ENCODE measurements at regions not wholly inside any gene's neighbourhood (a gene's known extent, or its start where the extent isn't known, plus 50 kb on each side); places are given as distances from the start of the nearest gene placed in this dataset.

DNA sequence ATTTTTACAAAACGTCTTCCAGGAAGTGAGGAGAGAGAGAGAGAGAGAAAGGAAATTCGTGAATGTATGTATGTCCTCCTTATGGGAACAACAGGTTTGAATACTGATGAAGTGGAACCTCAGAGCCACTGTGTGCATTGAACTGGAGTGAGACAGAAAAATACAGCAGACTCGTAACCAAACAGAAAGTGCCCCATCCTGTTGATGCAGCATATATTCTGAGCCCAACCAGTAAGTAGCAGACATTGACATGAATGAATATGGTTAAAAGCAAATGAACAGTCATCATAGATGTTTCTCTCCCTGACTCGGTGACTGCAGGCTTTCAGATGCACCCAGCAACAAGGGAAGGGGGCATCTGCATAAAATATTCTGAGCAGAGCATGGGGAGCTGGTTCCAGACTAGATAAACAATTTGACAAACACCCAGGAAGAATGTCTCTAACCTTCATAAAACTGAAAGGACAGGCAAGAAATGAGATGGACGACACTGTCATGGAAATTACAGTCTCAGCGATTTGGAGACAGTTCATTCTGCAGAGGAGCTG, 471.0 kb upstream of the PBX1 start:
- H3K27ac ChIP-seq, result no peak overlapping the region
- no peaks in the 10 kb centered on the region for H3K9me3 ChIP-seq
- H3K36me3 ChIP-seq, result no peaks in the 10 kb centered on the region
- no peaks in the 10 kb centered on the region for H3K4me1 ChIP-seq
- intact Hi-C loops (cut with DNase I; ENCODE audit: low total_unique reads), result no loop called here
- no peaks in the 10 kb centered on the region for H3K27me3 ChIP-seq
- no peak overlapping the region for H3K4me3 ChIP-seq
- TF ChIP-seq POLR2A (IDR thresholded peaks at IDR 0.05), result no peak
- TF ChIP-seq, protein P1, sequence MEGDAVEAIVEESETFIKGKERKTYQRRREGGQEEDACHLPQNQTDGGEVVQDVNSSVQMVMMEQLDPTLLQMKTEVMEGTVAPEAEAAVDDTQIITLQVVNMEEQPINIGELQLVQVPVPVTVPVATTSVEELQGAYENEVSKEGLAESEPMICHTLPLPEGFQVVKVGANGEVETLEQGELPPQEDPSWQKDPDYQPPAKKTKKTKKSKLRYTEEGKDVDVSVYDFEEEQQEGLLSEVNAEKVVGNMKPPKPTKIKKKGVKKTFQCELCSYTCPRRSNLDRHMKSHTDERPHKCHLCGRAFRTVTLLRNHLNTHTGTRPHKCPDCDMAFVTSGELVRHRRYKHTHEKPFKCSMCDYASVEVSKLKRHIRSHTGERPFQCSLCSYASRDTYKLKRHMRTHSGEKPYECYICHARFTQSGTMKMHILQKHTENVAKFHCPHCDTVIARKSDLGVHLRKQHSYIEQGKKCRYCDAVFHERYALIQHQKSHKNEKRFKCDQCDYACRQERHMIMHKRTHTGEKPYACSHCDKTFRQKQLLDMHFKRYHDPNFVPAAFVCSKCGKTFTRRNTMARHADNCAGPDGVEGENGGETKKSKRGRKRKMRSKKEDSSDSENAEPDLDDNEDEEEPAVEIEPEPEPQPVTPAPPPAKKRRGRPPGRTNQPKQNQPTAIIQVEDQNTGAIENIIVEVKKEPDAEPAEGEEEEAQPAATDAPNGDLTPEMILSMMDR (IDR thresholded peaks at IDR 0.05), result no peak
- DNase-seq, result no peak

DNA sequence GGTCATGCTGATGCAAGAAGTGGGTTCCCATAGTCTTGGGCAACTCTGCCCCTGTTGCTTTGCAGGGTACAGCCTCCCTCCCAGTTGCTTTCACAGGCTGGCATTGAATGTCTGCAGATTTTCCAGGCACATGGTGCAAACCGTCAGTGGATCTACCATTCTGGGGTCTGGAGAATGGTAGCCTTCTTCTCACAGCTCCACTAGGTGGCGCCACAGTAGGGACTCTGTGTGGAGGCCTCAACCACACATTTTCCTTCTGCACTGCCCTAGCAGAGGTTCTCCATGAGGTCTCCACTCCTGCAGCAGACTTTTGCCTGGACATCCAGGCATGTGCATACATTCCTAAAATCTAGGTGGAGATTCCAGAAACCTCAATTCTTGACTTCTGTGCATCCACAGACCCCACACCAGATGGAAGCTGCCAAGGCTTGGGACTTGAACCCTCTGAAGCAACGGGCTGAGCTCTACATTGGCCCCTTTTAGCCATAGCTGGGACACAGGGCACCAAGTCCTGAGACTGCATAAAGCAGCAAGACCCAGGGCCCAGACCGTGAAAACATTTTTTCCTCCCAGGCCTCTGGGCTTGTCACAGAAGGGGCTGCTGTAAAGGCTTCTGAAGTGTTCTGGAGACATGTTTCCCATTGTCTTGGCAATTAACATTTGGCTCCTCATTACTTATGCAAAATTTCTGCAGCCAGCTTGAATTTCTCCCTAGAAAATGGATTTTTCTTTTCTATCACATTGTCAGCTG, 466.2 kb upstream of the PBX1 start:
- DNase-seq, result no peak
- Histone ChIP-seq H3K4me1 (no peaks in the 10 kb centered on the region), H3K9me3 (no peaks in the 10 kb centered on the region), H3K27me3 (no peaks in the 10 kb centered on the region), H3K4me3 (no peak overlapping the region), H3K36me3 (no peaks in the 10 kb centered on the region), H3K27ac (no peak overlapping the region)
- TF ChIP-seq, protein P1 (IDR thresholded peaks at IDR 0.05), result no peak
- TF ChIP-seq POLR2A (IDR thresholded peaks at IDR 0.05), result no peak
- intact Hi-C loops (cut with DNase I; ENCODE audit: low total_unique reads), result no loop called here

DNA sequence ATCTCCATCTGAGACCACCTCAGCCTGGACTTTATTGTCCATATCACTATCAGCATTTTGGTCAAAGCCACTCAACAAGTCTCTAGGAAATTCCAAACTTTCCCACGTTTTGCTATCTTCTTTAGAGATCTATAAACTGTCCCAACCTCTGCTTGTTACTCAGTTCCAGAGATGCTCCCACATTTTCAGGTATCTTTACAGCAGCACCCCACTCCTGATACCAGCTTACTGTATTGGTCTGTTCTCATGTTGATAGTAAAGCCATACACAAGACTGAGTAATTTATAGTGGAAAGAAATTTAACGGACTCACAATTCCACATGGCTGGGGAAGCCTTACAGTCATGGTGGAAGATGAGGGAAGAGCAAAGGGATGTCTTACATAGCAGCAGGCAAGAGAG, 465.4 kb upstream of the PBX1 start:
- no peak for DNase-seq
- Histone ChIP-seq H3K27me3 (no peaks in the 10 kb centered on the region), H3K4me3 (no peak overlapping the region), H3K9me3 (no peaks in the 10 kb centered on the region), H3K27ac (no peak overlapping the region), H3K36me3 (no peaks in the 10 kb centered on the region), H3K4me1 (no peaks in the 10 kb centered on the region)
- TF ChIP-seq, protein P1 (IDR thresholded peaks at IDR 0.05), result no peak
- TF ChIP-seq POLR2A (IDR thresholded peaks at IDR 0.05), result no peak
- intact Hi-C loops (cut with DNase I; ENCODE audit: low total_unique reads), result no loop called here

DNA sequence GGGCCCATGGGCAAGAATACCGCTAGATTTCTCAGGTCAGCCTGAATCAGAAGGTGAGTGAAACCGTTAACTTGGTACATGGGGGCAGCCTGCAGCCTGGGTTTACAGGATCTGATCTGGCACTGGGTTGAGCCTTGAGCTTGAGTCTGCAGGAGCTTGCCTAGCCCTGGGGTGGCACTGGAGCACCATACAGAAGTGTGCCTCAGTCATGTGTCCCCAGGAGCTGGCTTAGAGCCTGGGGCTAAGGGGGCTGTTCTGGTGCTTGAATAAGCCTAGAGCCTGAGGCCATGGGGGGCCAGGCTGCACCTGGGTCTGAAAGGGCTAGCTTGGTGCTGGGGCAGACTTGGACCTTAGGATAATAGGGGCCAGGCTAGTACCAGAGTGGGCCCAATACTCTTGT, 457.2 kb upstream of the PBX1 start:
- TF ChIP-seq, protein P1 (IDR thresholded peaks at IDR 0.05), result no peak
- TF ChIP-seq POLR2A (IDR thresholded peaks at IDR 0.05), result no peak
- intact Hi-C loops (cut with DNase I; ENCODE audit: low total_unique reads), result no loop called here

DNA sequence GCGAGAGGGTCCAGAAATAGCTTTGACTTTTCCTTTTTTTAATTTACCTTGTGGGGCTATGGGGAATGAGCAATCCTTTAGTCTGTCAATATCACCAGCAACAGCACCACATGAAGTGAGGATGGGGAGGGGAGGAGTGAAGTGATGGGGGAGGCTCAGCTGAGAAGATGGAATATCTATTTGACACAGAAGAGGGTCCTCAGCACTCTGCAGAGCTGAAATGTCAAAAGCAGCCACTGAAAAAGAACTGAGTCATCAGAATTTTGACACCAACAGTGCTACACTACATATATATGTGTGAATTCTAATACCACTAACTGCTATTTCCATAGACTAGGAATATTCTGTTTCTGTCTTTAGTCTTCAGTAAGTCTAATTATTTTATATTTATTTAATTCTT, 427.0 kb upstream of the PBX1 start:
- DNase-seq, result no peak
- H3K27me3 ChIP-seq, result no peaks in the 10 kb centered on the region

More for the DNA sequence above, 457.2 kb upstream of the PBX1 start:
- H3K4me1 ChIP-seq, result no peaks in the 10 kb centered on the region
- H3K9me3 ChIP-seq, result no peaks in the 10 kb centered on the region
- H3K27ac ChIP-seq, result no peak overlapping the region
- H3K36me3 ChIP-seq, result no peaks in the 10 kb centered on the region
- H3K4me3 ChIP-seq, result no peak overlapping the region
- no peaks in the 10 kb centered on the region for H3K27me3 ChIP-seq
- DNase-seq, result no peak

More for the DNA sequence above, 427.0 kb upstream of the PBX1 start:
- intact Hi-C loops (cut with DNase I; ENCODE audit: low total_unique reads), result no loop called here
- H3K9me3 ChIP-seq, result no peaks in the 10 kb centered on the region
- no peak overlapping the region for H3K27ac ChIP-seq
- TF ChIP-seq, protein P1 (IDR thresholded peaks at IDR 0.05), result no peak
- no peak for TF ChIP-seq POLR2A (IDR thresholded peaks at IDR 0.05)
- no peaks in the 10 kb centered on the region for H3K4me1 ChIP-seq
- no peak overlapping the region for H3K4me3 ChIP-seq
- no peaks in the 10 kb centered on the region for H3K36me3 ChIP-seq
